CD4-positive, alpha-beta T cell (primary cell): ENCODE measurements at regions not wholly inside any gene's neighbourhood (a gene's known extent, or its start where the extent isn't known, plus 50 kb on each side); places are given as distances from the start of the nearest gene placed in this dataset.

ENCODE experiments used
- ATAC-seq: fragments of 200-7000 bp; cut with Tn5 transposase; one replicate; pipeline ENCODE4 v1.10.0; 2022; ENCODE audit warnings: mild to moderate bottlenecking; ENCODE audit not compliant: poor library complexity
- CTCF ChIA-PET: fragments of 350-600 bp; sonication (Branson Sonifier 250); formaldehyde crosslinking; loops from one replicate; lab custom pipeline; 2021; ENCODE audit warnings: antibody characterized with exemption, inconsistent platforms; lab: Charles Lee
- POLR2A ChIA-PET: fragments of 350-600 bp; sonication (Branson Sonifier 250); formaldehyde crosslinking; loops from one replicate; lab custom pipeline; 2021; ENCODE audit warnings: antibody characterized with exemption, inconsistent platforms; lab: Charles Lee
- DNase-seq, 14 experiments: peaks; one replicate each; pipeline ENCODE4 v3.0.0-alpha.2; 2013 to 2020; ENCODE audit warnings: mixed read lengths in 2 of 14
- H3K27ac ChIP-seq, 2 donors: one replicate each; pipeline versions ENCODE4 v1.5.1 to v1.7.0; 2013; ENCODE audit warnings: low read length in 2 of 2, low read depth in 1 of 2, mild to moderate bottlenecking in 1 of 2
- H3K27me3 ChIP-seq, 2 experiments: 1 replicate in 1 of 2; 2 replicates in 1 of 2; pipeline versions ENCODE4 v1.6.1 to v1.7.0; 2013; ENCODE audit warnings: low read length in 2 of 2, control low read depth in 1 of 2, mild to moderate bottlenecking in 1 of 2, moderate library complexity in 1 of 2; ENCODE audit not compliant: insufficient read depth in 2 of 2, control insufficient read depth in 1 of 2
- H3K36me3 ChIP-seq: one replicate; pipeline ENCODE4 v1.6.1; 2013; ENCODE audit warnings: low read length, control low read depth; ENCODE audit not compliant: insufficient read depth
- H3K4me1 ChIP-seq: one replicate; pipeline ENCODE4 v1.6.1; 2013; ENCODE audit warnings: low read length, control low read depth; ENCODE audit not compliant: insufficient read depth
- H3K4me3 ChIP-seq: one replicate; pipeline ENCODE4 v1.5.1; 2013; ENCODE audit warnings: mild to moderate bottlenecking, low read length, moderate library complexity
- H3K9me3 ChIP-seq, 2 experiments: 1 replicate in 1 of 2; 2 replicates in 1 of 2; pipeline versions ENCODE4 v1.6.1 to v1.7.0; 2013; ENCODE audit warnings: low read length in 2 of 2, mild to moderate bottlenecking in 2 of 2, control low read depth in 1 of 2, moderate library complexity in 1 of 2; ENCODE audit not compliant: control insufficient read depth in 1 of 2, insufficient read depth in 1 of 2
- H3K27ac Mint-ChIP-seq: one replicate; pipeline ENCODE4 v1.8.0; 2020; ENCODE audit warnings: mixed read lengths
- H3K27me3 Mint-ChIP-seq: one replicate; pipeline ENCODE4 v1.8.0; 2021; ENCODE audit warnings: mixed read lengths
- H3K36me3 Mint-ChIP-seq: one replicate; pipeline ENCODE4 v1.8.0; 2021; ENCODE audit warnings: low read depth, mixed read lengths
- H3K4me1 Mint-ChIP-seq: one replicate; pipeline ENCODE4 v1.8.0; 2021; ENCODE audit warnings: low read depth, mixed read lengths
- H3K4me3 Mint-ChIP-seq: one replicate; pipeline ENCODE4 v1.8.0; 2020; ENCODE audit warnings: mild to moderate bottlenecking, mixed read lengths
- H3K9me3 Mint-ChIP-seq: one replicate; pipeline ENCODE4 v1.8.0; 2020; ENCODE audit warnings: mixed read lengths
- intact Hi-C, 2 experiments: fragments of 100-400 bp; cut with DNase I in 1 of 2; cut with micrococcal nuclease in 1 of 2; formaldehyde crosslinking; loops; one replicate each; pipeline versions ENCODE4 v1.15.1 to v1.9.0; 2023 to 2025; cut with DNase I, micrococcal nuclease
- TF ChIP-seq, protein P1 (sequence below): fragments of 200-600 bp; IDR thresholded peaks from one replicate; pipeline ENCODE4 v1.8.0; 2022; ENCODE audit warnings: antibody characterized with exemption, mild to moderate bottlenecking

DNA sequence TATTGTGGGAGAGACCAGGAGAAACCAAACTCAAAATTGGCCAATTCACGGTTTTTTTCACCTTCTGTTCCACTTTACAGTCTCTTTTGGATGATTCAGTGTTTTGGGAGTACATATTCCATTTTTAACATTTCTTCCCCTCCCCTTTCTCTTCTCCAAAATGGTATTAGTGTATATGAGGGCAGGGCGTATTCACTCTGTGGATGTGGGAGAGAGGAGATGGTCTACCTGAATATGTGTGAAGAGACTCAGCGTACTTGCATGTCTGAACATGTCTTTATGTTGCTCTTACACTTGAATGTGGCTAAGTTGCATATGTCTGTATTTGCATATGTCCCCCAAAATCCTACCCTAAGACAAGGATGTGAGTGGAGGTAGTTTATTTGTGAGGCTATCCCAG is 291.0 kb upstream of the PPP2R3A start:
- DNase-seq (no peak), ATAC-seq (no peak)
- ChIA-PET POLR2A (no interaction called here), CTCF (no interaction called here)
- no peak overlapping the region for H3K27ac ChIP-seq
- no peaks in the 10 kb centered on the region for H3K4me1 ChIP-seq
- TF ChIP-seq, protein P1, sequence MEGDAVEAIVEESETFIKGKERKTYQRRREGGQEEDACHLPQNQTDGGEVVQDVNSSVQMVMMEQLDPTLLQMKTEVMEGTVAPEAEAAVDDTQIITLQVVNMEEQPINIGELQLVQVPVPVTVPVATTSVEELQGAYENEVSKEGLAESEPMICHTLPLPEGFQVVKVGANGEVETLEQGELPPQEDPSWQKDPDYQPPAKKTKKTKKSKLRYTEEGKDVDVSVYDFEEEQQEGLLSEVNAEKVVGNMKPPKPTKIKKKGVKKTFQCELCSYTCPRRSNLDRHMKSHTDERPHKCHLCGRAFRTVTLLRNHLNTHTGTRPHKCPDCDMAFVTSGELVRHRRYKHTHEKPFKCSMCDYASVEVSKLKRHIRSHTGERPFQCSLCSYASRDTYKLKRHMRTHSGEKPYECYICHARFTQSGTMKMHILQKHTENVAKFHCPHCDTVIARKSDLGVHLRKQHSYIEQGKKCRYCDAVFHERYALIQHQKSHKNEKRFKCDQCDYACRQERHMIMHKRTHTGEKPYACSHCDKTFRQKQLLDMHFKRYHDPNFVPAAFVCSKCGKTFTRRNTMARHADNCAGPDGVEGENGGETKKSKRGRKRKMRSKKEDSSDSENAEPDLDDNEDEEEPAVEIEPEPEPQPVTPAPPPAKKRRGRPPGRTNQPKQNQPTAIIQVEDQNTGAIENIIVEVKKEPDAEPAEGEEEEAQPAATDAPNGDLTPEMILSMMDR: no peak
- Mint-ChIP-seq H3K36me3 (no peaks in the 10 kb centered on the region), H3K27me3 (no peaks in the 10 kb centered on the region), H3K9me3 (peaks cover 2% of the 10 kb centered on the region), H3K4me1 (no peaks in the 10 kb centered on the region), H3K27ac (no peak overlapping the region), H3K4me3 (no peak overlapping the region)
- no peaks in the 10 kb centered on the region for H3K27me3 ChIP-seq
- intact Hi-C loops: no loop called here
- peaks cover 0 to 3% of the 10 kb centered on the region in 2 experiments for H3K9me3 ChIP-seq
- no peak overlapping the region for H3K4me3 ChIP-seq
- no peaks in the 10 kb centered on the region for H3K36me3 ChIP-seq

DNA sequence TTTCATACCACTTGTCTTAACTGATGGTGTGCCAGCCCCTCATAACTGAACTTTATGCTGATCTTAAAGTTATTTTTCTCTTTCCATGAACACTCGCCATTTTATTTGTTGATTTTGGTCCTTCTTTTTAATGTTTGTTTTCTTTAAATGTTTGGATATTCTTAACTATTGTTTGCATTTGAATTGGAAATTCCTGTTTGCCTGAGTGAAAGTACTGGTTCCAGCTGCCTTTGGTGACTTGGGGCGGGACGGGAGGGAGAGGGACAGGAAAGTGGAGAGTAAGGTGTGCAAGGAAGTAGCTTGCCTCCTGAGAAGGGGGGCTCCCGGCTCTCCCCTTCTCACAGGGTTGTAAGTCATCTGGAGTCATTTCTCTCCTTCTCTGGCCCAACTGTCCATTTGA is 287.1 kb upstream of the PPP2R3A start:
- peaks cover 5% of the 10 kb centered on the region for H3K9me3 Mint-ChIP-seq
- DNase-seq (no peak), ATAC-seq (no peak)
- no peaks in the 10 kb centered on the region for H3K36me3 Mint-ChIP-seq
- H3K27me3 Mint-ChIP-seq: no peaks in the 10 kb centered on the region
- H3K36me3 ChIP-seq: no peaks in the 10 kb centered on the region
- TF ChIP-seq, protein P1: no peak
- no peak overlapping the region for H3K4me3 Mint-ChIP-seq
- H3K27ac Mint-ChIP-seq: no peak overlapping the region
- no peaks in the 10 kb centered on the region for H3K4me1 Mint-ChIP-seq
- intact Hi-C loops: no loop called here
- H3K4me1 ChIP-seq: no peaks in the 10 kb centered on the region
- H3K27me3 ChIP-seq: no peaks in the 10 kb centered on the region
- peaks cover 0 to 5% of the 10 kb centered on the region in 2 experiments for H3K9me3 ChIP-seq
- POLR2A ChIA-PET: interaction anchor here (0.7 kb wide), 1 partner anchor 33 kb away, joined by 3 read pairs; no protein-coding TSS in a partner anchor
- H3K27ac ChIP-seq: no peak overlapping the region
- no peak overlapping the region for H3K4me3 ChIP-seq
- CTCF ChIA-PET: no interaction called here

DNA sequence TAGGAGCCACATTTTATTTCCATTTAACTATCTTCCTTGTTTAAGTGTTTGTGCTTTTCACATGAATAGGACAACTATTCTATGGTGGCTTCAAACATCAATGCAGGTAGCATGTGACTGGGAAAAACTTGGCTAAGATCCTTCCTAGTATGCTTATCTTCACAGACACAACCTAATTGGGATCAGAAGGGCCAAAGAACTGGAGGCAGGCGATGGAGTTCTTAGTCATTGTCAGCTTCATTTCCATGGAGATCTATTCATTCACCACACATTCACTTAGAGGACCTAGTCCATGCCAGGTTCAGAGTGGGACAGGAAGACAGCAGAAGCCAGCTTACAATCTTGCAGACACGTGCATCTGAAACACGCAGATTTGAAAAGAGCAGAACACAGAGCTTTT is 277.5 kb upstream of the PPP2R3A start:
- H3K27me3 ChIP-seq: no peaks in the 10 kb centered on the region
- DNase-seq (no peak), ATAC-seq (no peak)
- Mint-ChIP-seq H3K9me3 (peaks cover 6% of the 10 kb centered on the region), H3K27ac (no peak overlapping the region), H3K4me1 (no peaks in the 10 kb centered on the region), H3K27me3 (no peaks in the 10 kb centered on the region), H3K36me3 (no peaks in the 10 kb centered on the region), H3K4me3 (no peak overlapping the region)
- ChIA-PET CTCF (no interaction called here), POLR2A (no interaction called here)
- intact Hi-C loops: no loop called here
- H3K27ac ChIP-seq: no peak overlapping the region
- no peaks in the 10 kb centered on the region for H3K4me1 ChIP-seq
- H3K36me3 ChIP-seq: no peaks in the 10 kb centered on the region
- peaks cover 0 to 8% of the 10 kb centered on the region in 2 experiments for H3K9me3 ChIP-seq
- TF ChIP-seq, protein P1: no peak
- no peak overlapping the region for H3K4me3 ChIP-seq
